ENCODE measurements at regions not wholly inside any gene's neighbourhood (a gene's known extent, or its start where the extent isn't known, plus 50 kb on each side); places are given as distances from the start of the nearest gene placed in this dataset.

DNA sequence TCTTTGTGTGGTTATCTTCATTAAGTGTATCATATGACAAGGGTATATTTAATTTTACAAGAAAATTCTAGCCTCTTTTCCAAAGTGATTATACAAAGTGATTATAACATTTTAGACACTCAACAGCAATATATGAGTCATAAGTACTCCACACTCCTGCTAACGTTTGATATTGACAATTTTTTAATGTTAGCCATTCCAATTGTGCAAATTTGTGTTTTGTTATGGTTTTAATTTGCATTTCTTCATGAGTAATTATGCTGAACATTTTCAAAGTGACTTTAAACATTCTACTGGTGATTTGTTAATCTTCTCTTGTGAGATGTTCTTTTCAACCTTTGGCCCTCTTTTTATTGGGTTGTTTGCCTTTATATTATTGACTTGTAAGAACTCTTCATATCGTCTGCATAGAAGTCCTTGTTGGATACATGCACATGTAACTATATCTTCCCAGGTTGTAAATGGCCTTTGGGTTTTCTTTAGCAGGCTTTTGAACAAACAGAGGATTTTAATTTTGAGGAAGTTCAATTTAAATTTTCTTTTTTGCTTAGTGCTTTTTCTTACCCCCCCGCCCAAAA, 771.6 kb upstream of the ZNF608 start:
- DNase-seq (ENCODE audit: insufficient read length) (no peak), FAIRE-seq (no peak)
- TF ChIP-seq TAF1 (IDR thresholded peaks at IDR 0.05; ENCODE audit: borderline replicate concordance, low read depth, low read length) (no peak), POLR2AphosphoS5 (IDR thresholded peaks at IDR 0.05; ENCODE audit: low read depth, low read length) (no peak), POLR2A (IDR thresholded peaks at IDR 0.05; ENCODE audit: low read depth, low read length) (no peak)

DNA sequence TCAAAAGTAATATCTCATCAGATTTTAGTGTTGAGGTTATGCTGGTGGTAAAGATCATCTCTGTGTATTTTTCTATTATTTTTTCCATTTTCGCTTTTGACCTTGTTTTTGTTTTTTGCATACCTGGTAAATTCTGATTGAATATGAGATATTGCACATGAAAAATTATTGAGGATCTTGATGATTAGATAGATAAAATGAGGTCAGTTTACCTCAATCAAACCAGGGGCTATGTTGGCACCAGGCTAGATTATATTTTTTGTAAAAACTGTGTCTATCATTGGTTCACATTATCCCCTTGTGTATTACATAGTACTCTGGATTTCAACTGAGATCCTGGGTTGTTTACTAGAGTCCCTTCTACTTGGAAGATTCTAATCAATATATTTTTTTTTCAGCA, 774.9 kb upstream of the ZNF608 start:
- TF ChIP-seq POLR2A (IDR thresholded peaks at IDR 0.05; ENCODE audit: low read depth, low read length) (no peak), TAF1 (IDR thresholded peaks at IDR 0.05; ENCODE audit: borderline replicate concordance, low read depth, low read length) (no peak), POLR2AphosphoS5 (IDR thresholded peaks at IDR 0.05; ENCODE audit: low read depth, low read length) (no peak)
- DNase-seq (ENCODE audit: insufficient read length) (no peak), FAIRE-seq (no peak)

DNA sequence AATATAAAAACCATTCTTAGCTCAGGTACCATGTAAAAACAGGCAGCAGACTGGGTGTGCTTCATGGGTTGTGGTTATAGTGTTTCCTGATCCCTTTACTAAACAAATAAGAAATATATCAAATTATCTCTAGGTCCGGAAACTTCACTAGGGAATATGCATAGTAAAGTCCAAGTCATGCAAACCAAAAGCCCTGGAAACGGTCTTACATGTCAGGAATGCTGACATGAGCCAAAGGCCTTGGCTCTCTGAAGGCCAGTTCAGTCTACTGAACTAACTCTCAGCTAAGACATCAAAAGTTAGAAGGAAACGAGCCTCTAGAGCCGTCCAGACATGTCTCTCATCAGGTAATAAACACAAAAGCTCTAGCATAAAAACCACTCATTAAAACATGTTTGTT, 778.9 kb upstream of the ZNF608 start:
- no peak for DNase-seq (ENCODE audit: insufficient read length)
- FAIRE-seq = no peak
- no peak for TF ChIP-seq POLR2AphosphoS5 (IDR thresholded peaks at IDR 0.05; ENCODE audit: low read depth, low read length)
- no peak for TF ChIP-seq POLR2A (IDR thresholded peaks at IDR 0.05; ENCODE audit: low read depth, low read length)
- no peak for TF ChIP-seq TAF1 (IDR thresholded peaks at IDR 0.05; ENCODE audit: borderline replicate concordance, low read depth, low read length)

DNA sequence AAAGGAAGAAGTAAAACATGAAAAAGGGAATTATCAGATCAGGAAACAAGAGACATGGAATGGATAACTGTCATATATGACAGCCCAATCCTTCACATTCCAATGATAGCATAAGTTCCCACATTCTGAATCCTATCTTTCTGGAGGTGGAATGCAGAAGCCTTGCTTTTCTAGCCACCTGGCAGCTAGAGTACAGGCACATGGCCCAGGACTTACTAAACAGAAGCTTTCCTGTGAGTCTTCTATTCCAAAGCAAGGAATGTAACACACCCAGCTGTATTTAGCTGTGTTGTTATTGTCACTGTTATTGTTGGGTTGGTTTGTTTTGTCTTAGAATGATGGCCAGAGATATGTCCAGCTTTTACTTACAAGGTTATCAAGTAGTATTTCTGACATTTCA, 780.5 kb upstream of the ZNF608 start:
- FAIRE-seq (no peak), DNase-seq (ENCODE audit: insufficient read length) (no peak)
- TF ChIP-seq POLR2AphosphoS5 (IDR thresholded peaks at IDR 0.05; ENCODE audit: low read depth, low read length) (no peak), POLR2A (IDR thresholded peaks at IDR 0.05; ENCODE audit: low read depth, low read length) (no peak), TAF1 (IDR thresholded peaks at IDR 0.05; ENCODE audit: borderline replicate concordance, low read depth, low read length) (no peak)

DNA sequence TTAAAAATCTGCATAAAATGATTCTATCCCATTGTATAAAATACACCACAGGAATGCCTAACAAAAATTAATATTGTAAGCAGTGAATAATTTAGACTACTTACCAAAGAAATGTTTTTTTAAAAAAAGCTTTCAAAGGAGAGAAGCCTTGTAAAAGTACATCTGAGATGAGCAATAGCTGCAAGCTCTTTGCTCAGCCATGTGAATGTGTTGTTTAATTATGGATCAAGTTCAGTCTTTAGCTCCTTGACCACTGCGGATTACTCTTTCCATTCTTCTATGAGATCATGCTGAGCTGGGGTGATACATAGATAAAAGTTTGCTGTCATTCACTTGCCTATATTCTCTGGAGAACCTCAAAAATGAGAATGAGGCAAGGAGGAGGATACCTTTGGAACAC, 782.4 kb upstream of the ZNF608 start:
- DNase-seq (ENCODE audit: insufficient read length) (no peak), FAIRE-seq (no peak)

DNA sequence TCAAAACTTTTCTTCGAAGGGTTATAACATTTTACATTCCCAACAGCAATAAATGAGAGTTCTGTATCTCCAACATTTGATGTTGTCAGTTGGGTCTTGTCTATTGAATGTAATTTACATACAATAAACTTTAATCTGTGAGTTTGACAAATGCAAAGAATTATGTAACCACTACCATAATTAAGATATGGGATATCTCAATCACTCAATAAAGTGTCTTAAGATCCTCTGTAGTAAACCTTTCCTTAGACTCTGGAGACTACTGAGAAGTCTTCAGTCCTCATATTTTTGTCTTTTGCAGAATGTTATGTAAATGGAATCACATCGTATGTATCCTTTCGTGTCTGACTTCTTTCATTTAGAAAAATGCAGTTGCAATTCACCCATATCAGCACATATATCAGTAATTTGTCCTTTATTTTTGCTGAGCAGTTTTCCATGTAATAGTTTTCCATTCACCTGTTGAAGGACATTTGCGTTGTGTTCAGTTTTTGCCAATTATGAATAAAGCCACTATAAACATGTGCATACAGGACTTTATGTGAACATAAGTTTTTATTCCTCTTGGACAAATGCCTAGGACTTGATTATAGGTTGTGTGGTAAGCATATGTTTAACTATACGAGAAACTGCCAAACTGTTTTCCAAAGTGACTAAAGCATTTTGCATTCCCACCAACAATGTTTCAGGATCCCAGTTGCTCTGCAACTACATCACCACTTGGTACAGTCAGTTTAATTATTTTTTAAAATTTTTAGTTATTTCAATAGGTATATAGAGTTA, 784.6 kb upstream of the ZNF608 start:
- TF ChIP-seq TAF1 (IDR thresholded peaks at IDR 0.05; ENCODE audit: borderline replicate concordance, low read depth, low read length) (no peak), POLR2AphosphoS5 (IDR thresholded peaks at IDR 0.05; ENCODE audit: low read depth, low read length) (no peak), POLR2A (IDR thresholded peaks at IDR 0.05; ENCODE audit: low read depth, low read length) (no peak)
- DNase-seq (ENCODE audit: insufficient read length) (no peak), FAIRE-seq (no peak)

More for the DNA sequence above, 782.4 kb upstream of the ZNF608 start:
- no peak for TF ChIP-seq TAF1 (IDR thresholded peaks at IDR 0.05; ENCODE audit: borderline replicate concordance, low read depth, low read length)
- TF ChIP-seq POLR2AphosphoS5 (IDR thresholded peaks at IDR 0.05; ENCODE audit: low read depth, low read length) = no peak
- no peak for TF ChIP-seq POLR2A (IDR thresholded peaks at IDR 0.05; ENCODE audit: low read depth, low read length)

DNA sequence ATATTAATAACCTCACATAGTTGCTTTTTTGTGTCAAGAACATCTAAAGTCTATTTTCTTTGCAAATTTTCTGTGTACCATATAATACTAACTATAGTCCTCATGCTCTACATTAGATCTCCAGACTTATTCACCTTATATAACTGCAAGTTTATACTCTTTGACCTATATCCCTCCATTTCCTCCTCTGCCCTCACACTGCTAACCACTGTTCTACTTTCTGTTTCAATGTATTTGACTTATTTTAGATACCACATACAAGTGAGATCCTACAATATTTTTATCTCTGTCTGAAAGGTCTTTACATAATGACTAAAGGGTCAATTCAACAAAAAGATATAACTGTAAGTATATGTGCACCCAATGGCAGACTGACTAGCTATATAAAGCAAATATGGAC, 789.7 kb upstream of the ZNF608 start:
- no peak for FAIRE-seq
- no peak for DNase-seq (ENCODE audit: insufficient read length)
- TF ChIP-seq POLR2A (IDR thresholded peaks at IDR 0.05; ENCODE audit: low read depth, low read length) = no peak
- TF ChIP-seq POLR2AphosphoS5 (IDR thresholded peaks at IDR 0.05; ENCODE audit: low read depth, low read length) = no peak
- TF ChIP-seq TAF1 (IDR thresholded peaks at IDR 0.05; ENCODE audit: borderline replicate concordance, low read depth, low read length) = no peak

DNA sequence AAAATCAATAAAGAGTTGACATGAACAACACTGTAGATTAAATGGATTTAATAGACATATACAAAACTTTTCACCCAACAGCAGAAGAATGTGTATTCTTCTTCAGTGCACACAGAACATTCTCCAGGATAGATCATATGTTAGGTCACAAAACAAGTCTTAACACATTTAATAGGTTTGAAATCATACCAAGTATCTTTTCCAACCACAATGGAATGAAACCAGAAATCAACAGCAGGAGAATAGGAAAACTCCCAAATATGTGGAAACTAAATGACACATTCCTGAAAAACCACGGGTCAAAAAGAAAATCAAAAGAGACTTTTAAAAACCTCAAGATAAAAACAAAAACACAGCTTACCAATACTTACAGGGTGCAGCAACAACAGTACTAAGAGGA, 790.1 kb upstream of the ZNF608 start:
- FAIRE-seq (no peak), DNase-seq (ENCODE audit: insufficient read length) (no peak)
- TF ChIP-seq TAF1 (IDR thresholded peaks at IDR 0.05; ENCODE audit: borderline replicate concordance, low read depth, low read length) (no peak), POLR2AphosphoS5 (IDR thresholded peaks at IDR 0.05; ENCODE audit: low read depth, low read length) (no peak), POLR2A (IDR thresholded peaks at IDR 0.05; ENCODE audit: low read depth, low read length) (no peak)

DNA sequence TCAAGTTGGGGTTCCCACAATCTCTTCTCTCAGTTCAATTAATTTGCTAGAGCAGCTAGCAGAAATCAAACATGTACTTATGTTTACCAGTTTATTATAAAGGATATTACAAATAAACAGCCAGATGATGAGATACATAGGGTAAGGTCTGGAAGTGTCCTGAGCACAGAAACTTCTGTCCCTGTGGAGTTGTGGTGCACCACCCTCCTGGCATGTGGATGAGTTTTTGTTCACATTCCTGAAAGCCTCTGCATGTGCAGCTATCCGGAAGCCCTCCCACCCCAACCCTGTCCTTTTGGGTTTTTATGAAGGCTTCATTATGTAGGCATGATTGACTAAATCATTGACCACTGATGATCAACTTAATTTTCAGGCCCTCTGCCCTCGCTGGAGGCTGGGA, 791.2 kb upstream of the ZNF608 start:
- DNase-seq (ENCODE audit: insufficient read length) = no peak
- TF ChIP-seq TAF1 (IDR thresholded peaks at IDR 0.05; ENCODE audit: borderline replicate concordance, low read depth, low read length) (no peak), POLR2A (IDR thresholded peaks at IDR 0.05; ENCODE audit: low read depth, low read length) (no peak), POLR2AphosphoS5 (IDR thresholded peaks at IDR 0.05; ENCODE audit: low read depth, low read length) (no peak)
- no peak for FAIRE-seq

DNA sequence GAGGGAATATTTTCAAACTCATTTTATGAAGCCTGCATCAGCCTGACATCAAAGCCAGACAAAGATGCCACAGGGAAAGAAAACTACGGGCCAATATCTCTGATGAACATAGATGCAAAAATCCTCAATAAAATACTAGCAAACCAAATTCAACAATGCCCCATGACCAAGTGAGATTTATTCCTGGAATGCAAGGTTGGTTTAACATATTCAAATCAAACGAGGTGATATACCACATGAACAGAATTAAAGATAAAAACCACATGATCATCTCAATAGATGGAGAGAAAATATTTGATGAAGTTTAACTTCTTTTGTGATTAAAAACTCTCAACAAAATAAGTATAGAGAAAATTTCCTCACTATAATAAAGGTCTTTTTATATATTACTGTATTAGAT, 792.0 kb upstream of the ZNF608 start:
- no peak for DNase-seq (ENCODE audit: insufficient read length)
- no peak for TF ChIP-seq POLR2AphosphoS5 (IDR thresholded peaks at IDR 0.05; ENCODE audit: low read depth, low read length)
- no peak for TF ChIP-seq TAF1 (IDR thresholded peaks at IDR 0.05; ENCODE audit: borderline replicate concordance, low read depth, low read length)
- no peak for TF ChIP-seq POLR2A (IDR thresholded peaks at IDR 0.05; ENCODE audit: low read depth, low read length)
- FAIRE-seq = no peak

DNA sequence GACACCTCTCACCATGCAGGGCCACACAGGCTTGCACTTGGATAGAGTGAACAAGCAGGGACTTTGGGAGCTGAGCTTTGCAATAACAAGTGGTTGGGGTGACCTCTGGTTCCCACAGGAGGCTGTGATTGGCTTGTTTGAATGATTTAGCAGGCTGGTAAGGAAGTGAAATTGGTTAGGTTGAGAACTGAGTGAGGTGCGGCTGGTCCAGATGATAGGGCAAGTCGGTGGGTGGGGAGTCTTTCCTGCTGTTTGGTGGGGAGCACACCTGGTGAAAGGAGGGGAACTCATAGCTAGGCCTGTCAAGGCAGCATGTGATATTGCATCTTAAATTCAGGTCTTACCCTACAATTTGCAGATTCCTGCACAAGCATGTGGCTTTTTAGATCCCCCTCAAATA, 794.6 kb upstream of the ZNF608 start:
- TF ChIP-seq POLR2A (IDR thresholded peaks at IDR 0.05; ENCODE audit: low read depth, low read length) = no peak
- no peak for TF ChIP-seq POLR2AphosphoS5 (IDR thresholded peaks at IDR 0.05; ENCODE audit: low read depth, low read length)
- no peak for TF ChIP-seq TAF1 (IDR thresholded peaks at IDR 0.05; ENCODE audit: borderline replicate concordance, low read depth, low read length)
- DNase-seq (ENCODE audit: insufficient read length) (no peak), FAIRE-seq (no peak)

DNA sequence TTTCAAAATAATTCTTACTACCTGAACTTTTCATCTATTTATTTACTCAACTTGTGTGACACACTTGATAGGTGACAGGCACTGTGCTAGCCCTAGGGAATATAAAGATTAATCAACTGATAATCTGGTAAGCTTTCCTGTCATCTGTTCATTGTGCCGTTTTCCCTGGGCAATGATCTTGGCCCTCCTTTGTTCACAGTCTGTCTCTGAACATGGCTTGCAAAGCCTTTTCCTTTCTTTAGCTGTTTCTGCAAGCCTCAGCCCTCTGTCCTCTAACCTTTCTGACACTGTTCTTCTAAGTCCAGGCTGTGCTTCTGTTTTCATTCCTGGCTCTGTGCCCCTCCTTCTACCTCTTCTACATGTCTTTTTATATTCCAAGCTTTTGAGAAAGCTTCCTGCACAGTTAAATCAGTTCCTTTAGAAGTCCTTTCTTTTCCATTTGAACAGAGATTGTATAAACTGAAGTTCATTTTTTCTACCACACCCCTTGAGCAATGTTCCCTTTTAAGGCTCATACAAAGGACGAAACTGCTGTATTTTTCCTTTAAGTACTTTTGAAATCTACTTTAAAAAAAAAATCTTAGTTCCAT, 803.0 kb upstream of the ZNF608 start:
- DNase-seq (ENCODE audit: insufficient read length) (no peak), FAIRE-seq (no peak)
- TF ChIP-seq POLR2A (IDR thresholded peaks at IDR 0.05; ENCODE audit: low read depth, low read length) (no peak), POLR2AphosphoS5 (IDR thresholded peaks at IDR 0.05; ENCODE audit: low read depth, low read length) (no peak), TAF1 (IDR thresholded peaks at IDR 0.05; ENCODE audit: borderline replicate concordance, low read depth, low read length) (no peak)

All from GM12892 (cell line).